Transverse colon (tissue), 4 donors: ENCODE measurements at regions not wholly inside any gene's neighbourhood (a gene's known extent, or its start where the extent isn't known, plus 50 kb on each side); places are given as distances from the start of the nearest gene placed in this dataset.

Experiments
- DNase-seq: peaks from one replicate; pipeline ENCODE4 v3.0.0-alpha.2; 2019
- H3K27ac ChIP-seq, 4 donors: fragments of 200-600 bp; sonication (generic); 2 replicates each; pipeline ENCODE4 v1.5.1; 2016 to 2018; ENCODE audit warnings: inconsistent platforms in 4 of 4
- H3K27me3 ChIP-seq: fragments of 200-600 bp; sonication (generic); 2 replicates; pipeline ENCODE4 v1.5.1; 2017; ENCODE audit warnings: inconsistent platforms
- H3K36me3 ChIP-seq, 4 donors: fragments of 200-600 bp; sonication (generic); 2 replicates each; pipeline ENCODE4 v1.5.1; 2017 to 2019; ENCODE audit warnings: inconsistent platforms in 4 of 4
- H3K4me1 ChIP-seq, 4 donors: fragments of 200-600 bp; sonication (generic); 2 replicates each; pipeline ENCODE4 v1.5.1; 2017 to 2020; ENCODE audit warnings: inconsistent platforms in 4 of 4
- H3K4me3 ChIP-seq, 4 donors: fragments of 200-600 bp; sonication (generic); 1 replicate in 1 of 4; 2 replicates in 3 of 4; pipeline versions ENCODE4 v1.5.1 to v1.6.1; 2017 to 2019; ENCODE audit warnings: inconsistent platforms in 4 of 4
- H3K9me3 ChIP-seq, 2 donors: fragments of 200-600 bp; sonication (generic); 2 replicates each; pipeline ENCODE4 v1.5.1; 2017 to 2019; ENCODE audit warnings: inconsistent platforms in 2 of 2
- EP300 ChIP-seq: sonication (generic); formaldehyde crosslinking; IDR thresholded peaks from one replicate; pipeline ENCODE4 v1.6.1; 2017; ENCODE audit warnings: antibody characterized with exemption, low read depth
- POLR2A ChIP-seq: fragments of 450-650 bp; IDR thresholded peaks from one replicate; pipeline ENCODE4 v1.6.1; 2016; ENCODE audit warnings: antibody characterized with exemption, mild to moderate bottlenecking, moderate library complexity
- POLR2AphosphoS5 ChIP-seq, 3 donors: sonication (generic); formaldehyde crosslinking; IDR thresholded peaks; one replicate each; pipeline ENCODE4 v1.6.1; 2016; ENCODE audit warnings: antibody characterized with exemption in 3 of 3
- WGBS, 2 donors: methylation state at CpG; one replicate each; pipeline ENCODE4 v1.1.5; 2018; ENCODE audit warnings: low coverage in 1 of 2; 5-methylcytosine and 5-hydroxymethylcytosine counted together
- in situ Hi-C, 4 donors: fragments of 200-750 bp; cut with MboI; loops; one replicate each; pipeline versions ENCODE4 v1.15.0 to v1.15.1; 2017; ENCODE audit warnings: low sequenced_read_pairs in 3 of 4, low pct_ligation_motif_present in 1 of 4, low pct_unique_long_range_greater_than_20kb in 1 of 4
- intact Hi-C: fragments of 100-400 bp; cut with DNase I; formaldehyde crosslinking; loops from one replicate; pipeline ENCODE4 v1.15.1; 2023; ENCODE audit warnings: low total_unique reads
- TF ChIP-seq, protein P1 (sequence below), 5 experiments: fragments of 200-600 bp in 3 of 5; fragments of 450-650 bp in 2 of 5; sonication (generic) in 3 of 5; IDR thresholded peaks; 1 replicate in 2 of 5; 2 replicates in 3 of 5; pipeline ENCODE4 v1.5.1; 2016 to 2017; ENCODE audit warnings: antibody characterized with exemption in 5 of 5, inconsistent platforms in 3 of 5, mild to moderate bottlenecking in 2 of 5, moderate library complexity in 1 of 5

- DNase-seq = no peak
- intact Hi-C loops = no loop called here
- H3K27ac ChIP-seq = no peak overlapping the region
- no peaks in the 10 kb centered on the region for H3K27me3 ChIP-seq
- H3K9me3 ChIP-seq = peaks cover 5 to 7% of the 10 kb centered on the region in 2 donors
- H3K36me3 ChIP-seq = no peaks in the 10 kb centered on the region
- in situ Hi-C loops = no loop called here
- TF ChIP-seq EP300 = no peak
- no peaks in the 10 kb centered on the region for H3K4me1 ChIP-seq
- no peak overlapping the region for H3K4me3 ChIP-seq
These were observed 78.3 kb downstream of the PLK2 start for GRCh38 chr5:58381566-58381965.

DNA sequence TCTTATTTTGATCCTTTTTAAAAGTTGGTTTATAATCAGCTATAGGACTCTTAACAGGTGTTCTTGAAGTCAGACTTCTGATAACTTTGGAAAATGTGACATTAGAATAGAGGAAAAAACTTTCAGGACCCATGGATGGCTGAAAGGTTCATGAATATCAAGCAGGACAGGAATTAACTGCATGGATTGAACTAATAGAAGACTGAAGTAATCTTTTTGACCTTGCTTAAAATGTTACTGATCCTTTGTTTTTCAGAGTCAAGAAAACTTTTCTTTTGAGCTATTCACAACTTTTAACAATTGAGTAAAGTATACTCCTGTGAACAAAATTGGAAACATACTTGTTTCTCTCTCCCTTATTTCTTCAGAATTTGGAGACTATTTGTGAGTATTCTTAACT is 79.2 kb downstream of the PLK2 start:
- Histone ChIP-seq H3K9me3 (peaks cover 5 to 7% of the 10 kb centered on the region in 2 donors), H3K27ac (no peak overlapping the region), H3K4me3 (no peak overlapping the region), H3K36me3 (no peaks in the 10 kb centered on the region), H3K4me1 (no peaks in the 10 kb centered on the region), H3K27me3 (no peaks in the 10 kb centered on the region)
- TF ChIP-seq POLR2A (no peak), POLR2AphosphoS5 (IDR thresholded peaks at IDR 0.05) (no peak)
- TF ChIP-seq, protein P1, sequence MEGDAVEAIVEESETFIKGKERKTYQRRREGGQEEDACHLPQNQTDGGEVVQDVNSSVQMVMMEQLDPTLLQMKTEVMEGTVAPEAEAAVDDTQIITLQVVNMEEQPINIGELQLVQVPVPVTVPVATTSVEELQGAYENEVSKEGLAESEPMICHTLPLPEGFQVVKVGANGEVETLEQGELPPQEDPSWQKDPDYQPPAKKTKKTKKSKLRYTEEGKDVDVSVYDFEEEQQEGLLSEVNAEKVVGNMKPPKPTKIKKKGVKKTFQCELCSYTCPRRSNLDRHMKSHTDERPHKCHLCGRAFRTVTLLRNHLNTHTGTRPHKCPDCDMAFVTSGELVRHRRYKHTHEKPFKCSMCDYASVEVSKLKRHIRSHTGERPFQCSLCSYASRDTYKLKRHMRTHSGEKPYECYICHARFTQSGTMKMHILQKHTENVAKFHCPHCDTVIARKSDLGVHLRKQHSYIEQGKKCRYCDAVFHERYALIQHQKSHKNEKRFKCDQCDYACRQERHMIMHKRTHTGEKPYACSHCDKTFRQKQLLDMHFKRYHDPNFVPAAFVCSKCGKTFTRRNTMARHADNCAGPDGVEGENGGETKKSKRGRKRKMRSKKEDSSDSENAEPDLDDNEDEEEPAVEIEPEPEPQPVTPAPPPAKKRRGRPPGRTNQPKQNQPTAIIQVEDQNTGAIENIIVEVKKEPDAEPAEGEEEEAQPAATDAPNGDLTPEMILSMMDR (IDR thresholded peaks at IDR 0.05) = no peak
- DNase-seq = no peak
- intact Hi-C loops = no loop called here
- in situ Hi-C loops = no loop called here

GRCh38 chr5:58378613-58379390 is 81.1 kb downstream of the PLK2 start:
- intact Hi-C loops (no loop called here), in situ Hi-C loops (no loop called here)
- H3K27ac ChIP-seq = no peak overlapping the region
- WGBS, 2 donors = 74 to 76% methylated on average over 6 of the region's 6 CpGs
- H3K4me1 ChIP-seq = no peaks in the 10 kb centered on the region
- no peak for DNase-seq
- H3K9me3 ChIP-seq = peaks cover 5 to 7% of the 10 kb centered on the region in 2 donors
- TF ChIP-seq EP300 = no peak
- no peak for TF ChIP-seq POLR2A
- TF ChIP-seq, protein P1 (IDR thresholded peaks at IDR 0.05) = no peak
- TF ChIP-seq POLR2AphosphoS5 (IDR thresholded peaks at IDR 0.05) = no peak
- no peaks in the 10 kb centered on the region for H3K36me3 ChIP-seq
- no peaks in the 10 kb centered on the region for H3K27me3 ChIP-seq
- no peak overlapping the region for H3K4me3 ChIP-seq

DNA sequence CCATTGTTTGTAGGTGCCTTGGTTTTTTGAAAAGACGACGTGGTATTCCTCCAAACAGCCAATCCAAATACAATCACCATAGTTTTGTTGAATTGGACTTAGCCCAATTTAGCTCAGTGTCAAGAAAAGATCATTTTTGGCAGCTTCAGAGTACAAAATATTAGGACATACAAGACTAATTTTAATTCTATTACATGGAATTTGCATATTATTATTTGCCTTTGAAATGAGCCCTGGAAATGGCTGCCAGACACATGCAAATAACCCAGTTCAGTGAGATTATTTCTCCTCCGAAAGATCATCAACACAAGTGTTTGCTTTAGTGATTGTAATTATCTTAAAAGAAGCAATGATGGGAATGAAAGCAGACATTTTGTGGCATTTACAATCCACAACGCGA is 89.3 kb downstream of the PLK2 start:
- no peak for DNase-seq
- TF ChIP-seq POLR2A (no peak), POLR2AphosphoS5 (IDR thresholded peaks at IDR 0.05) (no peak), EP300 (no peak)
- TF ChIP-seq, protein P1 (IDR thresholded peaks at IDR 0.05) = no peak
- Histone ChIP-seq H3K4me3 (no peak overlapping the region), H3K4me1 (no peaks in the 10 kb centered on the region), H3K27ac (no peak overlapping the region), H3K27me3 (no peaks in the 10 kb centered on the region), H3K36me3 (no peaks in the 10 kb centered on the region), H3K9me3 (no peaks in the 10 kb centered on the region)
- in situ Hi-C loops (no loop called here), intact Hi-C loops (no loop called here)
- 86 to 90% methylated on average over 5 of the region's 5 CpGs for WGBS, 2 donors
